NCI-H446 (cell line): ENCODE measurements at regions not wholly inside any gene's neighbourhood (a gene's known extent, or its start where the extent isn't known, plus 50 kb on each side); places are given as distances from the start of the nearest gene placed in this dataset.
"Not testable (repeated sequence)": the region's sequence is repeated elsewhere in the genome, so short reads cannot be mapped to it uniquely, and the experiment has no call there.

Experiments
- DNase-seq, 2 experiments: peaks; one replicate each; lab custom pipeline; 2025; lab: John Stamatoyannopoulos, UW

DNA sequence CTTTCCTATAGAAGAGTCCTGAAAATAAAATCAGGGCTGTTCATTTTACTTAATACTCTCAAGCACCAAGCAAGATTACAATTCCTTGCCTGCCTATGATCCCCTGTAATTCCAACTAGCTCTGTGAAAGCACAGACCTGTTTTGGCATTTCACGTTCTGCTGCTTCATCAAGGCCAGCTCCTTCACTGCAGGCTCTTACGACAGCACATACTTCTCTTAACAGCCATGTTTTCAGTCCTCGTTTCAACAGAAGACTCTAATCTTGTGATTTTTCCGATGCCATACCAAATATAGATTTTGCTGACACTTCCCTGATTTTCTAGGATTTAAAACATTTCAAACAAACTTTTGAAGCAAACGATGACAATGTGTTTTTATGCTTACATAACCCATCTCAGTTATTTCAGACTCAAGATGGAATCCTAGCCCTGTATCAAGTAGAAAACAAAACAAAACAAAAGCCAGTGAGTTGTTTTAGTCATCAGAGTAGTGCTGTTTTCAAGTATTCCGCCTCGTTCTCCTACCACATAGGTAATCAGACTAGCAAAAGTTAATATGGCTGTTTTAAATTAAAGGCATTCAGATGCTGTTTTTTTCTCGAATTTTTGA, 616.5 kb upstream of the CITED2 start:
- no peak for DNase-seq

DNA sequence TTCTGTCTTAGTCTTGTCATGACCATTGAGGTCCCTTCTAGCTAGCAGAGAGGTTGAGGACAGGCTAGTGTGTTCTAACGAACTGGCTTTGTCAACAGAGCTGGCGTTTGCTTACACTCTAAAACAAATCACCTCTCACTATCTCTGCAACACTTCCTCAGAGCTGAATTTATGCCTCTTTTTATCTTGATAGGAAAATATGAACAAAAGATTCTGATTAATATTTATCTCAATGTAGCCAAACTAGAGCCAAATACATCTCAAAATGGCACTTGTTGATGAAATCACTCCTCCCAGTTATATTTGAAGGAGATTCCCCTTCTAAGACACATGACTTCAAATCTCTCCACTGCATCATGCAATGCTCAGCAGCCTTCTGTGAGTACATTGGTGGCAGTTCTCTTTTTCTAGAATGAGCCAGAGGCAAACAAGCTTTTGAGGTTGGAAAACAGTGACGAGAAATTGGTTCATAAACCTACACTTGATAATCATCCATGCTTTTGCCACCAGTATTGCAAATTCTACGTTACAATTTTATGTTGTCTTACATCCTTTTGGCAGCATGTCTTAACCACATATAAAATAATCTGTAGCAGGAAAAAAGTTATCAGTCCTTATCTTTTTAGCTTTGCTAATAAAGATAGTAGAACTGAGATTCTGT, 615.7 kb upstream of the CITED2 start:
- DNase-seq: no peak

DNA sequence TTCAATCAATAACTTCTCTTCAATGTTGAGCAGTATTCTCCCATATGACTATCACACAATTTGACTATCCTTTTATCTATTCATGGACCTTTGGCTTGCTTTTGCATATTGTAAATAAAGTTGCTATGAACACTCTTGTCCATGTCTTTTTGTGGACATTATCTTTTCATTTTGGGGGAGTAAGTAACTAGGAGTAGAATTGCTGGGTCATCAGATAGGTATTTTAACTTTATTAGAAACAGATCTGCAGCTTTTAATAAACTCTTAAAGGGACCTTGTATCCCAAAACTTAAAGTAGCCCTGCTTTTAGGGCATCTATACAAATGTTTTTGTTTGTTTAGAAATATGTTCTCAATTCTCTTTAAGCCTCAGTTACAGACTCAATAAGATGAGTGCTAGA, 614.2 kb upstream of the CITED2 start:
- no peak for DNase-seq

DNA sequence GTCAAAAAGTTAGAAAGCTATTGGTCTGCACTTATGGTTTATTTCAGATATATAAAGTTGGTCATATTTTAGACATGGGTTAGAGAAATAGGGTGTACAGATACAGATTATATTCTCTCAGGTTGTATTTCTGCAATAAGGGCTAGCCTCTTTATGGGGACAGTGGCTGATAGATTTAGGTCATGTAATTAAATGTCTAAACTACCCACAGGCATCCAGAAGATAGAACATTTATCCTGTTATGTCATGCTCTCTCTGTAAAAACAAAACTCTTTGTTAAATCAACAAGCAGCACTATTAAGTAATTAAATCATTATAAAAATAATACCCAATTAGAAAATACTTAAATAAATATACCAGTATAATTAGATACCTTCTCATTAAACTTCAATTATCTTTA, 612.6 kb upstream of the CITED2 start:
- DNase-seq: no peak

DNA sequence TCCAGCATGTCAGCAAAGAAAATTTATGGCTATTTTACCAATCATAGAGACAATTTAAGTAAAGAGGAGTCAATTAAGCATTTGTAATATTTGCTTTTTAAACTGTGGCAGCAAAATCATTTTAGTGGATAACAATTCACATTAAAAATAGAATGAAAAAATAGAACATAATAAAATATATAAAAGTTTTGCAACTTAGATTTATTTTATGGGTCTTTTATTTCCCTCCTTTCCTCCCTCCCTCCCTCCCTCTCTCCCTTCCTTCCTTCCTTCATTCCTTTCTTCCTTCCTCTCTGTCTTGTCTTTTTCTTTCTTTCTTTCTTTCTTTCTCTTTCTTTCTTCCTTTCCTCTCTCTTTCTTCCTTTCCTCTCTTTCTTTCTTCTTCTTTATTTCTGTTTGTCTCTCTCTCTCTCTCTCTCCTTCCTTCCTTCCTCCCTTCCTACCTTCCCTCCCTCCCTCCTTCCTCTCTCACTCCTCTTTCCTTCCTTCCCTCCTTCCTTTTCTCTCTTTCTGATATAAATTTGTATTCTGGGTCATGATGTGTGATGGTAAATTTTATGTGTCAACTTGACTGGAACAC, 610.9 kb upstream of the CITED2 start:
- no peak for DNase-seq

DNA sequence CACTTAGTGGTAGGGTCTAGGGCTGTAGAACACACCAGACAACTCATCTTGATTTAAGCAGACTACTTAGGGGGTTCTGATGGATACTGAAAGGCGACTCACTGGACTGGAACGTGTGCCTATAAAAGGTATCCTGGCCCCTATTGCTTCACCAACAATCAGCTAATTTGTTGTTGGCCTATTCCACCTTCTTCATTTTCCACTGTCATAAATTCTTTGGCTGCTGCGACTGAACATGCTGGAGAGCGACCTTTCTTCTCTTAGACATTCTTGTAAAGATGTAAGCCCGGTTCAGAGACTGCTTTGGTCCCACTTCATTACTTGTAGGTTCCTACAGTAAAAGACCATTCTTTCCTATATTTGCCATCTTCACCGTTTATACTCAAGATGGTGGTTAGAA, 609.9 kb upstream of the CITED2 start:
- no peak for DNase-seq

DNA sequence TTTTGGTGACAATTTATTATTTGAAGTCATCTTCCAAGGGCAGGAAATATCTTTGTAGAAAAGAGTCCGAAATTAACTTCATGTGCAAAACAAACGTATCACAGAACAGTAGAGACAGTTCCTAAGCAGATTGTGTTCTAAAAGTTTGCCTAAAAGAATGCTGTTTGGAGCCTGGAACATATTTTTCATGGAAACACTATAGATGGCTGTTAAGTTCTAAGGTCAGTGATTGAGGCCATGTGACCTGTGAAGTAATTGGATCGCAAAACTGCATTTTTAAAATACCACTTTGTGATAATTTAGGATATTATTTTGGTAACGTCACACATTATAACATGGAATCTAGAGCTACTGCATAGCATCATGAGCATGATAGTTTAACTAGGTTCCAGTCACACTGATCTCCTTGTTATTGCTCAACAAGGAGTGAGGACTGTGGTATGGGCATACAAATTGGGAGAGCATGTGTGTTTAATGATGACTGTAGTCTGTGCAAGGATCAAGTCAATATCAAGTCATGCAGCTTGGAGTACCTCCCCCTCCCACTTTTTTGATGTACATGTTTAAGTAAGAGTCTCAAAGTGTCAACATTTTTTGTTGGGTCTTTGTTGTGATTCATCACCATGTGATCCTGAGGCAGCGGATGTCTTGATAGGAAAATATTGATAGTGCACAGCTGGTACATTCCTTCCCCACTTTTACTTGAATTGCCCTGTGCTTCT, 609.3 kb upstream of the CITED2 start:
- no peak for DNase-seq

DNA sequence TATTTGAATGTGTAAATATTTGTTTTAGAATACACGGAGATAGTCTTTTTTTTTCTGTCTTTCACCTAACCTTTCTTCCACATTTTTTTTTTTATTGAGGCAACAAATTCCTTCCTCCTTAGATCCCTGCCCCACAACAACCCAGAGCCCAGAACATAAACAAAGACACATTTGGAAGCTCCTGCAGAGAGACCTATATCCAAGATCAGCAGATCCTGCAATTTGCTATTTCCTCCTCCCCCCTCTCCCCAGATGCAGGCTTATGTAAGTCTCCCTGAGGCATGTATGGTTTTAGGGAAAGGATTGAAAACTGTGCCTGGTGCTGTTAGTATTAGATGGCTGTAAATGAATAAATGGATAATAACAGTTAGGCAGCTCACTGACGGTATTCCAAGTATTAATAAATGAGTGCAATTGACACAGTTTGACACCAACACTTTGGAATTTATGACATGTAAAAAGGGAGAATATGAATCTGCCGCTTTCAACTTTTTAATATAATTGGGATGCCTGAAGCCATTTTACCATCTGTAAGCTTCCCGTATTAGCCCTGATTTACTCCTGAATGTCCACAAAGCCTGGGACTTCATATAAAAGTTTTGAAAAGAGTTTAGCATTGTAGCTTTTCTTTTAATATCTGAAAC, 608.3 kb upstream of the CITED2 start:
- peak; percentile 13 to 44 for DNase-seq

DNA sequence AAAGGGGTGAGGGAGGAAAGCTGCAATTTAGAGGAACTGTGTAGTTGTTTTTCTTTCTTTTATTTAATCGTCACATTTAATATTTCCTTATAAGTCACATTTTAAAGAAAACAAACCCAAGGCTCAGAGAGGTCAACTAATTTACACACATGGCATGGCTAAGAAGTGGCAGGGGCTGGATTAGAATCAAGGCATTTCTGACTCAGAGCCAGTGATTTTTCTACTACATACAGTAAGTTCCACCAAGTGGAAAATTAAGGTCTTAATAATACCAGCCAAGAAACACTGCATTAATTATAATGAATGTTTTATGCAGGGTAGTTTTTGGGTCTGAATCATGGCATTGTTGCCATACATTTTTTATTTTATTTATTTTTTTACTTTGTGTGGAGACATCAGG, 607.7 kb upstream of the CITED2 start:
- DNase-seq: peak; percentile 34 to 66

DNA sequence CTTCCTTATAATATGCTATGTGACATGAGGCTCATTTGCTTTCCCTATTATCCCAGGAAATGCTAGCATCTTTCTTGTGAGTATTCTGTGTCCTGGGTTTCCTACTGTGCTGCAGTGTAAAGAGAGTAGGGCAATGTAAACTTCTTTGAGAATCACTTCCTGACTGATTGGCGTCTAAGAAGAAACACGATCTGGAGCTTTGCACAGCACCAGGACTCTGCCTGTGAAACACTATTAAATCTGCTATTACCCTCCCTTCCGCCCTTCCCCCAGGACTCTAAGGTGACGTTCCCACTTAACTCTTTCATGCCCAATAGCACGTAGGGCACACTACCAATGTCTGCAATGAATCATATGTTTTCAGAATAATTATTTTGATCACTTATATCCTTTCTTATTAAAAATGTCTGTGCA, 607.3 kb upstream of the CITED2 start:
- peak; percentile 34 to 70 for DNase-seq

DNA sequence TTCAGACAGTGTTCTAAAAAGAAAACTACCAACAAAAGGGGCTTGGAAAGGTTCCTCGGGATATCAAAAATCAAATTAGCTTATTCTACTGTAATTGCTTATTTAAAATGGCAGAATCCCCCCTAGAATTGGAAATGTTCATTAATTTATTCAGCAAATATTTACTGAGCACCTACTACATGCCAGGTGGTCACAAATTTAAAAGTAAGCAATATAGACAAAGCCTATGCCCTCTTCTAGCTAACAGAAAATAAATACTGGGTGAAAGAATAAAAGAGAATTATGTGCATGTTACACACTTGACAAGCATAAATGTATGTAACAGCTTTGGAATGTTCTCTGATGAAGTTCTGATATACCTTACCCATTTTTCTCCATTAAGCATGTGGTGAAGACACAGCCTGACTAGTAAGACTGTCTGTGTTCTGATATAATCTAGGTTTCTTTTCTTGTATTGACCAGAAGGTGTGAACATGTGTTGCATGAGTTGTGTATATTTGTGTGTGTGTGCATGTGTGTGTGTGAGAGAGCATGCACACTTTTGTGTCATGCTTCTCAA, 606.7 kb upstream of the CITED2 start:
- DNase-seq: no peak

DNA sequence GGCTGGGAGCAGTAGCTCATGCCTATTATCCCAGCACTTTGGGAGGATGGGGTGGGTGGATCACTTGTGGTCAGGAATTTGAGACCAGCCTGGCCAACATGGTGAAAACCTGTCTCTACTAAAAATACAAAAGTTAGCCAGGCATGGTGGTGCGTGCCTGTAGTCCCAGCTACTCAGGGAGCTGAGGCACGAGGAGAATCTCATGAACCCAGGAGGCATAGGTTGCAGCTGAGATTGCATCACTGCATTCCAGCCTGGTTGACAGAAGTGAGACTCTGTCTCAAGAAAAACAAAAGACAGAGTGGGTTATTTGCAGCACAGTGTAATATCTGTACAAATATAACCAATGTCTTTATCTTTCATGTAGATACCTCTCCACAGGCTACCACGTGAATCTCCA, 606.2 kb upstream of the CITED2 start:
- not testable (repeated sequence) for DNase-seq

DNA sequence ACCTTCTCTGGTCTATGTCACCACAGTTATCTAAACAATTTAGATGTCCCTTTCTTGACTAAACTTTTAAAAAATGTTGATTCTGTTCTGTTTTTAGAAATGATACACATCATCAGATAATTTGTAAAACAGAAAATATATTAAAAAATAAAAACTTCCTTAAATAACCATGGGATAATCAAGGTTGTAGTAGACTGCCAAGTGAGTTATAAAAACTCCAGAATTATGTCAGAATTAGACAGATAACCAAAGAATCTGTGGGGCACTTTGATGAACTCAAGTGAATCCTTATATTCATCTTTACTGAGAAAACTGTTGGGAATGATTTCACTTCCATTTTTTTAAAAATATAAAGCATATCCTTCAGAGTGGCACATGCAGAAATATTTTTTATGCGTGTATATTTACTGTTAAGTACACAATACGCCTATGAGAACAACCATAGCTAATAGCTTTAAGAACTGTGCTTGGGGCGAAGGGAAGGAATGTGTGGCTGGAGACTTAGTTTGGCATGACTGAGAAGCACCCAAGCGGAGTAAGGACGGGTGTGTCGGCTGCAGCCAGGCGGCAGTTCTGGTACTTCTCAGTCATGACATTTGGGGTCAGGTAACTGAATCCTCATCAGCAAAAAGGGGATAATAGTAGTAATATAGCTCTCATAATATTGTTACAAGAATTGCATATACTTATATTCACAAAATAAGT, 604.7 kb upstream of the CITED2 start:
- DNase-seq: no peak

DNA sequence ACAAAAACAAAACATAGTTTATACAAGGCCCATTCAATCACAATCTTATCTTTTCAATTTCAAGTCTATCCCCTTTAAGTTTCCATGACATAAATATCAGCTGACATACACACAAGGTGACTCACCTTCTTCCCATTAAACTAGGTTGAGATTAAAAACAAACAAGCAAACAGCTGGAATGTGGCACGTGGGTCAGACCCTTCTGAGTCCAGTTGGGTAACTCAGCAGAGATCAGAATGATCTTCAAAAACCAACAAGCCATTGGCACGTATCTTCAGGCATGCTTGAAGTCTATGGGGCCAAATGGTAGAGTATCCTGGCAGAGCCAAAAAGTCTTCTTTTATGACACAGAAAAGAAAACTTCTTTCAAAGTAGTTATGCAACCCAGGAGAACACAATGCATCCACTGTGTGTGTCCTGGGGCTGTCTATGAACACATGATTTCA, 603.5 kb upstream of the CITED2 start:
- DNase-seq: no peak

DNA sequence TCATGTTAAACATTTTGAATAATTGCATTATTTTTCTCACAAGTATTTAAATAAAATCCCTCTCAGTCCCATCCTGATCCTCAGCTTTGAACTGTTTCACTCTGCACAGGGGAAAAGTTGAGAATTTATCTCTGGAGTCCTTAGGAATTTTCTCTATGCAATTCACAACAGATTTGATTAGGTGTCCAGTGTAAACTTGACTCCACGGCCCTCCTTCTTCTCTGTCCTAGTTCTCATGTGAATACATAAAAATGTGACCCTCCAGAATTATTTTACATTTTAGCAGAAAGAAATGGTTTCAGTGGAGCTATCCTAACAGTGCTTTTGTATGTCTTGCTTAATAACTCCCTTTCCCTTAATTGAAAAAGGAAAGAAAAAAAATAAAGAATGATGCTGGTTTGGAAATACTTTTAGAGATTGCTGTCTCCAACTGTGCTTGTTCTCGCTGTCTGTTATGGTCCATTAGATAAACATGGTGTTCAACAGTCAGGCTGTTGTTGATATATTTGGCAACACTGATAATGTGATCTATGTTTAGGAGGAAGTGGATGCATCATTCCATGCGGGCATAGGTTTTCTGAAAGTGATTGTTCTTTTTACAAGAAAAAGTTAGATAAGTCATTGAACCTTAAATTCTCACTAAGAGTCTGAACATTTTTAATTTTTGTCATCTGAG, 599.4 kb upstream of the CITED2 start:
- DNase-seq: peak in 1 of 2 experiments; percentile 7

DNA sequence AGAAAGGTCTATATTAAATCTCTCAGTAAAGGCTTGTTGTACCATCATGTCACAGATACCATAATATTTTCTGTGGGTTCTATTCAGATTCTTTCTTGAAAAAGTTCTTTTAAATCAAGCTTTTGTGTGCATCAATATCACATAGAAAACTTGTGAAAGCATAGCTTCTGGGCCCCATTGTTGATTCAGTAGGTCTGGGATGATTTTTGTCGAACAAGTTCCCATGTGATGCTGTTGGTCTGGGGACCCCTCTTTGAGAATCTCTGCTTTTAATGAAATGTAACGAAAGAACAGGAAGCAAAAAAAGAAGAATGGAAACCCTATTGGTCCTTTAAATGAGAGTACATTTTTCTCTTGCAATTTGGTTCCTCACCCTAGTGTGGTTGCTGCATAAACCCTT, 597.7 kb upstream of the CITED2 start:
- no peak for DNase-seq

DNA sequence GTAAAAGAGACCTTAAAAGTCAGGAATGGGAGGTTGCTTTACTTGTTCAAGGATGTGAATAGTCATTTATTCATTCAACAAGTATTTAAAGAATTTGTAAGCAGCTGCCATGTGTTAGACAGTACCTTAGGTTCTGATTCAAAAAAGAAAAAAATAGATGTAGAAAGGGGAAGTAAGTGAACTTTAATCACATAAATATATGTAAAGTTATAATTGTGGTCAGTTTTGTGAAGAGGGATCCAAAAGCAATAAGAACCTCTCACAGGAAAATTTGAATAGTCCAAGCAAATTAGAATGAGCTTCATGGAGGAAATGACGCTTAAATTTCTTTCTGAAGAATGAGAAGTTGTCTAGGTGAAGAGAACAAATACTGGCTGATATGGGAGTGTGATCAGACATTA, 596.1 kb upstream of the CITED2 start:
- no peak for DNase-seq

DNA sequence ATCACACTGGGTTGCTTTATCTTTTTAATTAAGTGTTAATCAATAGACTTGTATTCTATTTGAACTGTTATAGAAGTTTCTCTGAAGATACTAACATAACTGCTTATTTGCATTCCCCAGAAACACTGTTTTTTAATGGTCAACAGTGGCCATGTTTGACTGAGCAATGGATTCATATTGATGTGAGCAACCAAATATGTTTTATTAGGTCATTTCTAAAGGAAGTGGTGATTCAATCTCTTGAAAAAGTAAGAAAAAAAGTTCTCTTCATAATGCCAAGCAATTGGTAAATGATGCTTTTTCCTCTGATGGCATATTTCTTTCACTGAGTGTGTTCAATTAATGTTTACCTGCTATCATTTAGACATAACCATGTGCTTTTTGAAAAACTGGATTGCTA, 593.0 kb upstream of the CITED2 start:
- no peak for DNase-seq

DNA sequence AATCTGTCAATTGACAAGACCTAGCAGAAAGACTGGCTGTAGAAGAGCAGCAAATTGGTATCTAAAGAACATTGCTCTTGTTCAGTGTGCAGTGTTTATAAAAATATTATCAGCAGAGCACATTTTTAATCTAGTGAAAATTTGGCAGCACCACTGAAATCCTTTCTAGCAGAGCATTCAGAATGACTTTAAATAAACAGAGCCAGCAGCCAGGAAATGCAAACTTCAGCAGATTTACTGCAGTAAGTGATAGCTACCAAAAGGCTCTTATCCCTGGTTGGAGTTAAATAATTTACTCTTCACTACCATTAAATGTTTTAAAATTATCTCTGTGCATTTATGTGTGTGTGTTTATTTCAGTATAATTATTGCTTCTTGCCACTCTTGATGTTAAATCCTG, 590.9 kb upstream of the CITED2 start:
- DNase-seq: no peak

DNA sequence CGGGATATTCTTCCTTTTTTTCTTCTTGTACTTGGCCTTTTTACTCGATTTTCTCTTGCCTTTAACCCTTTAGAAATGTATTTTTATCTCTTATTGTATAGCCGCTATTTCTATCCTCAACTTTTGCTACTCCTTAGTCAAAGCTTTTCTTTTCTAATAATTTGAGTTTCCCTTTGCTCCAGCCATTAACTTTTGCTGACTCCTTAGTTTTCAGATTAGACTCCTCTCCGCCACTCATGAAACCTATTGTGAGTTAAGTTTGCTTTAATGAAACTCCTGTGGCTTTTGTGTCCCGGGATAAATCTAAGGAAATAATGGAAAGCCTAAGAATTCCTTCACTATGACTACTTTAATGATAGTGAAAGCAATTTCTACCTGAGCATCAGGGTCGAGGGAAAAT, 590.3 kb upstream of the CITED2 start:
- no peak for DNase-seq
